SIG-M5 treated with dmso at 0.1 percent for 504 hours (cell line): ENCODE measurements at regions not wholly inside any gene's neighbourhood (a gene's known extent, or its start where the extent isn't known, plus 50 kb on each side); places are given as distances from the start of the nearest gene placed in this dataset.

Experiments
- DNase-seq: peaks from one replicate; lab custom pipeline; 2025; ENCODE audit not compliant: unreplicated experiment; lab: John Stamatoyannopoulos, UW

DNA sequence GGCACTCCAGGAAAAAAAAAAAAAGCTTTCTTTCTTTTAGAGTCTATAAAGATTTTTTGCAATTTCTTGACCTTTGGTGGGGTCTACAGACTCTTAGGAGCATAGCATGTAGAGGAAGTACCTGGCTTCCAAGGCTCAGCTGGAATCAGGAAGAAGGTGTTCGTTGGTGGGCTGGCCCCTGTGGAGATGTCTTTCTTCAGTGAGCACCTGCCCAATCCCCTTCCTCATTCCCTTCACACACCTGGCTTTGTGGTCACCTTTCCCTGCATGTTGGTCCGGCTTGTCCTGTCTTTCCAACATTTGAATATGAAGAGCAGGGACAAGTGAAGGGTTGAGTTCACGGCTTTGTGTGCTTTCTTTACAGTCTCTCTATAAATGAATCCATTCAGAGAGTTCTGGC lies 352.4 kb downstream of the HAPSTR1 start:
- no peak for DNase-seq

DNA sequence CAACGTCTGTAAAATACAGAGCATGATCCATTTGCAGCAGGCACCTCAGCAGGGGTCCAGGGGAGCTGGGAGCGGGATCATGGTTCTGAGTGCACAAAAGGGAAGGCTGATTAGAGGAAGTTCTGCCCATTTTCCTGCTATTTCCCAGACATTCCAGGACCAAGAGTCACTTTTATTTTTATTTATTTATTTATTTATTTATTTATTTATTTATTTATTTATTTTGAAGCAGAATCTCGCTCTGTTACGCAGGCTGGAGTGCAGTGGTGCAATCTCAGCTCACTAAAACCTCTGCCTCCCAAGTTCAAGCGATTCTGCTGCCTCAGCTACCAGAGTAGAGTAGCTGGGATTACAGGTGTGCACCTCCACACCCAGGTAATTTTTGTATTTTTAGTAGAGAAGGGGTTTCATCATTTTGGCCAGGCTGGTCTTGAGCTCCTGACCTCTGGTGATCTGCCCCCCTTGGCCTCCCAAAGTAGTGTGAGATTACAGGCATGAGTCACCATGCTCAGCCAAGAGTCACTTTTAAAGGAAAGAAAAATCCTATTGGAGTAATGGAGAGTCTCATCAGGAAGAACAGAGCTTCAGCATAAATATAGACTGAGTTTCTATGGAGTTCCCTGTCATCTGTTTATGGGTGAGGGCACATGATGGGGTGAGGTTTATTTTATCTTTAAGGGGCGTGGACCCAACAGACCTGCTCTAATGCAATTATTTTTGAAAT lies 355.2 kb downstream of the HAPSTR1 start:
- DNase-seq, result no peak

DNA sequence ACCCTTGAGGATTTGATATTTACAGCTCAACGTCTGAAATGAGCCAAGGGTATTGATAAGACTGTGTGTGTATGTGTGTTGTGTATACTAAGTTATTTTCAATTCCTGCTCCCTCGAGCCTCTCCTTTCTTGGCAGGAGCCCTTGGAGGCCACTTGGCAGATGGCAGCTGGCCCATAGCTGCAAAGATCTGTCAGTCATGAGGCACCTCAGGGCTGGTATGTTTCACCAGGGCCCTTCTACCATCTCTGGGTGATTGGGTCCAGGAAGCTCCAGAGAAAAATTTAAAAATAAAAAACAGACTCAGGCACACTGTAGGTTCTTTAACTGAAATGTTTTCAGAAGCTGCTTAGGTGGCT lies 355.7 kb downstream of the HAPSTR1 start:
- no peak for DNase-seq

DNA sequence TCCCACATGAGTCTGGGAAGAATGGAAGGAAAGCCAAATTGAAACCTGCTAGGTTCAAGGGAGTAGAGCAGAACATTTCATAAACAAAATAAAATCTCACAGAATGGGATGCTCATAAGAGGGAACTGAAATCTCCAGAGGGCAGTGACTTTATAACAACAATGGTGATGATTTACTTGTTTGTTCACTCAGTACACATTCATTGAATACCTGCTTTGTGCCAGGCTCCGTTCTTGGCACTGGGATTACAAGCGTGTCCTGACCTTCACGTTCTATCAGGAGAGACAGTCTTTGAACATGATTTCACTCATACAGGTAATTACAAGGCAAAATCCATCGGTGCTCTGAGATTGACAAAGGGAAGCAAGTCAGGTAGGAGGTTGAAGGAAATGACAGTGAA lies 356.3 kb downstream of the HAPSTR1 start:
- DNase-seq, result no peak

DNA sequence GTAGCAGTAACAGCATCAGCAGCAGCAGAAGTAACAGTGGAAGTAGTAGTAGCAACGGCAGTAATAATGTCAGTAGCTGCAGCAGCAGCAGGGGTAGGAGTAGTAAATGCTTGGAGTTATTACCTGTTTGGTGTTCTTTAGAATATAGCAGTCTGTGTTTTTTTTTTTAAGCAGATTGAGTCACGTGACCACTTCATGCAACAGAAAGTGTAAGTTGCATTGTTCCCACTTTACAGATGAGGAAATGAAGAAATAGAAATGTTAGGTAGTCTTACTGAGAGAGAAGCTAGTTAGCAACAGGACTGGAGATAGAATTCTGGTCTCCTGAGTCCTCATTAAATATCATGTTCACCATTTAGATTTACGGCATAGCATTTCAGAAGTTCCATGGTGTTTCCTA lies 358.2 kb downstream of the HAPSTR1 start:
- no peak for DNase-seq

DNA sequence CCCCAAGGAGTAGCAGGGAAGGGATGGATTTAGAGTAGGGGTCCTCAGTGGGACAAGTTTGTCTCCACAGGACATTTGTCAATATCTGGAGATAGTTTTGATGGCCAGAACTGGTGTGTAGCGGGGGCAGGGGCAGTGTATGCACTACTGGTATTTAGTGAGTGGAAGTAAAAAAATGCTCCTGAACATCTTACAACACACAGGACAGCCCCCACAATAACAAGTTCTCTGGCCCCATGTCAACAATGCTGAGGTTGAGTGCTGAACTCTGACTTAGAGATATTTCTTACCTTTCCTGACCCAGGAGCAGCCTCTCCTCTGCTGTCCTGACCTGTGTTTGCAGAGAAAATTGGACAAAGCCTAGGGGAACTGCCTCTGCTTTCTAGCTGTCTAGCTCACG lies 365.8 kb downstream of the HAPSTR1 start:
- no peak for DNase-seq

DNA sequence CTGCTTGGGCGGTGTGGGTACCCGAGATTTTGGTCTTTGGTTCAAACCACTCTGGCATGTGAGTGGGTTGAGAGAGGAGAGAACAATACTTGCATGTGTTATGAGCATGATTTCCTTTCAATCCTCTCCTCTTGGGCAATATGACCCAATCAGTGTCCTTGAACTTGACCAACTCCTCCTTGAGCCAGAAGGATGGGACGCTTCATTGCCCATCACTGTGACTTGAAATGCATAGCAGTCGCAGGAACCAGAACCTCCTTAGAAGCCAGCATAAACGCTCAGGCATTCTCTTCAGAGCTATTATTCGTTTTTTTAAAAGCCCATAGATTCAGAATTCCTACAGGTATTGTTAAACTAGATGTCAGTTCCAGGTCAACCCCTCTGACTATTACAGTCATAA lies 367.4 kb downstream of the HAPSTR1 start:
- DNase-seq, result no peak

DNA sequence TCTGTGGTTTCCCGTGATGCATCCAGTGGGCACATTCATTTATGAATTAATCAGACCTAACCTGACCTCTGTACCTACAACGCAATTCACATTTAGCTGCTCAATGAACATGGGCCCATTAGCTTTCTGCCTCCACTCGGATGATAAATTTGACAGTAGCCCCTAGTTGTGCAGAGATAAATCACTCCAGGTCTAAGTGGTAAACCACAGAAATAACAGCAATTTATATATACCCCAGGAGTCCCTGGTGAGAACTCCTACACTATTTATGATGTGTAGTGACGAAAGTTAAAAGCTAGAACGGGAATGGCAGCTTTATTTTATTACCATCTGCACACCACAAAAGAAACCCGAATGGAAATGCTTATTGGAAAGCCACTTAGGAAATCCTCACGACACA lies 371.5 kb downstream of the HAPSTR1 start:
- no peak for DNase-seq

DNA sequence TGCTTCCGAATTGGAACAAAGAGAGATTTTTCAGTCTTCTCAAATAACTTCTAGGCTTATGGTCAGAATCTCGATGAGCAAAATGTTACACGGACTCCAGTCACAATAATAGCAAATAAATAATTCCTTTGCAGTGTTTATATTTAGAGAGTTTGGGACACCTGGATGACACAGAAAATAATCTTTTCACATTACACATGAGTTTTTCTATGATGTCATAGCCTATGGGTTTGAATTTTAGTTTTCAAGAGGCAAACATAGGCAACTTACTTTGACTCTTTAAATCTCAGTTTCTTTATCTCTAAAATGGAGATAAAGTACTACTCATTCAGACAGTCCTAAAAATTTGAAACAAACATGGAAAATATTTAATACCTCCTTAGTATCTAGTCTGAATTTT lies 372.0 kb downstream of the HAPSTR1 start:
- no peak for DNase-seq

DNA sequence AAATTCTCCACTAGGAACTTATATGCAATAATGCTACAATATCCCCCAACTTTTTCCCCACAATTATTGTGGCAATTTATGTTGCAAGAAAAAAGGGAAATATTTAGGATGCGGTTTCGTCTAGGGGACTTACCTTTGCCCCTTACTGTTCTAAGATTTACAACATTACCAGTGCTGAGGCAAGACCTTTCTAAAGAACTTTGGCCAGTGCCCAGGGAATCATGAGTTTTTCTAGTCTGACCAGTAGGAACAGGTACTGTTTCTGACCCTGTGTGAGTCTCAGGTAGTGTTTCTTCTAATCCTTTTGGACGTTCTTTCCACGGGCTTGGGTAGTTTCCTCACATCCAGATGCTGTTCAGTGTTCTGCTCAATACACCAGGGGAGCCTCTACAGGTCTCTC lies 373.7 kb downstream of the HAPSTR1 start:
- DNase-seq, result no peak

DNA sequence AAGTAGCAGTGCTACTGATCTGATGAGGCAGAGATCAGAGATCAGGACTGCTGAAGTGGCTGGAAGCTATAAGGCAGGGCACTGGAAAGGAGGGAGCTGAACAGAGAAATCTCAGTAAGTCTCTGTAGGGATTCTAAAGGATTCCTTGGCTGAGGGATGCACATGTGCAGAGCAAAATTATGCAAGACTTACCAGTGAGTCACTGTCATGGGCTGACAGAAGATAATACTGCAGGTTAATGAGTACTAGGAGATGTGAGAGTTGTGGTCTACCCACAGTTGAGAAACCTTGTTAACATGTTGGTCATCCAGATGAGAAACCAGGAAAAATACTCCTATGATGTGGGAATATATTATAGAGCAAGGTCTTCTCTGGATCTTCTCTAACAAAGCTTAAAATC lies 378.1 kb downstream of the HAPSTR1 start:
- DNase-seq, result no peak

DNA sequence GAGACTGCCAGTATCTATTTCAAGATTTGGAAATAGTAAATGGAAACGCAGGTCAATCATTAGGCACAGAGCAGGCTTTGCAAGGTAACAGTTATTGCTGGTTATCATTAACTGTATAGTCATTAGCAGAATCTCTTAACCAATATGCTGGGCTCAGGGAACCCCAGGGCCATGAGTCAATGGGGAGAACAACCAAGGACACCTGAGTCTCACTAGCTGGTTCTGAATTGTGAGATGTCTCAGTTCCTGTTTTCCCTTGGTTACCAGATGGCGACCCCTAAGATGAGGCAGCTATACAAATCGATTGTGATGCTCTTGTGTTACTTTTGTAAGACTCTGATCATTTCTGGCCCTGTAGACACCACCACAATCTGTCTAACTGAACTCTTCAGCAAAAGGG lies 385.3 kb downstream of the HAPSTR1 start:
- no peak for DNase-seq

DNA sequence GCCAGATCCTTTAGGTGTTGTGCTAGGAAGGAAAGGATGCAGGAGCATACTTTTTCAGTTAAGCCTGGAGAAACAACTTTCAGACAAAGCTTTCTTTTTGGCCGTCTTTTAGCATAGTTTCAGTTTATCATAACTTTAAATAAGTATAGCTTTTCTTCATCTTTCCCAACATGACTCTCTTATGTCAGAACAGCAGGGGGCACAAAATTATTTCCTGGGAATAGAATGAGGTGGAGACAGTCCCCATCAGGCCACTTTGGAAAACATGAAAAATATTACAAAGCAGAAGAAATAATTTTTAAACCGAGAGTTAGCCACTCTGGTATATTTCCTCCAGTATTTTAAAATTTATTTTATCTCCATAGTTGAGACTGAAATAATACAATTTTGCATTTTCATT lies 387.6 kb downstream of the HAPSTR1 start:
- no peak for DNase-seq

DNA sequence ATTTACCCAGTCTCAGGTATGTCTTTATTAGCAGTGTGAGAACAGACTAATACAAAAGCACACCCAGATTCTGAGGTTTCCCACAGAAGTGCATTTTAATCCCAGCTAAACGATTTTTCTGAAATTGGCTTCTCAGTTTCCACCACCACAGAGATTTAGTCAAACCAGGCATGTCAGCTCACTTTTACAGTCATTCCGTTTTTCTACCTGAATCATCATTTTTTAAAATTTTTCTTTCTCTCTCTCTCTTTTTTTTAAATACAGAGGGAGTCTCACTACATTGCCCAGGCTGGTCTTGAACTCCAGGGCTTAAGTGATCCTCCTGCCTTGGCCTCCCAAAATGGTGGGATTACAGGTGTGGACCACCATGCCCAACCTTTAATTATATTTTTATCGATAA lies 389.1 kb downstream of the HAPSTR1 start:
- DNase-seq, result no peak

DNA sequence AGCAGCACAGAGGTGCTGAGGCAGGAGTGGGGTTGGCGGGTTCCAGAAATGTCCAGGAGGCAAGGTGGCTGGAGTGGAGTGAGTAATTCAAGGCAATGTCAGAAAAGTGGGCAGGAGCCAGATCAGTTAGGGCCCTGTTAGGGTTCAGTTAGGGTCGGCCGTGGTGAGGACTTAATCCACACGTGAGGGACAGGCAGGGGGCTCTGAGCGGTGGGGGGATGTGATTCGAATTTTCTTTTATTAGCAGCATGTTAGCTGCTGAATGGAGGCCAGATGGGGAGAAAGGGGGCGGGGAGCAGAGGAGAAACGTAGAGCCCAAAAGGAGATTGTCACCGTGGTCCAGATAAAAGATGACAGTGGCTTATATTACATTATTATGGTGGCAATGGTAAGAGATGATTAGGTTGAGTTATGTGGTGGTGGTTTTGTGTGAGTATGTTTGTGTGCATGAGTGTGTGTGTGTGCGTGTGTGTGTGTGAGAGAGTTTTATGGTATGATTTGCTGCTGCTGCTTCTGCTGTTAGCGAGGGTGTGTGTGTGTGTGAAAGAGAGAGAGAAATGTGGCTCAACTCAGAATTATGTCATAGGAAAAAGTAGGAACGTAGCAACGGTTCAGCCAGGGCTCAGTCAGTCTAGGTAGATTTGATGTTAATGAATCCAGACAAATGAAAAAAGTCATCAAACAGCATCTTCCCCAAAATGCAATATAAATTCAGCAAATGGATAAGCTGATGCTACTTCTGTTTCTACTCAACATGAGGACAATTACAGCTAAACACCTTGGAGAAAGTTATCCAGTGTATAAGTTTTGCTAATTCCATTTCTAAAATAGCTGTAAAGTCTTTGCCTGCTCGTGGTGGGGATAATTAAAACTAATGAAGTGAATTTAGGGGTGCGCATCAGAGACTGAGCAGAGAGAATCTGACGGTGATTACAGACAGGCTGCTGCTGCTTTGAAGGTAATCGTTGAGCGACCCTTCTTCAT lies 390.6 kb downstream of the HAPSTR1 start:
- no peak for DNase-seq

DNA sequence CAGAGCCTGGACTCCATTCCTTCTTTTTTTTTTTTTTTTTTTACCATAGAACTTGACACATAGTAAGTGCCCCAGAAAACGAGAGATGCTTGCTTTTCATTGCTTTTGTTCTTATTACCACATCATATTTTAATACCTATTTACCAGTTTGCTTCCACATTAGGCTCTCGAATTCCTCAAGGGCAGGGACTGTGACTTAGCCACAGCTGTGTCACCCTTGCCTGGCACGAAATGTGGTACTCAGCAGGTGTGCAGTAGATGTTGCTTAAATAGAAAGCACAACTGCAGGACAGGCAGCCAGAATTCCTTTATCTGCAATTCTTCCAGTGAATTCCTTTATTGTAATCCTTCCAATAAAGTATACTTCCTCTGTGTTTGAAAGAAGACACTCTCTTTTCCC lies 393.0 kb downstream of the HAPSTR1 start:
- DNase-seq, result no peak

DNA sequence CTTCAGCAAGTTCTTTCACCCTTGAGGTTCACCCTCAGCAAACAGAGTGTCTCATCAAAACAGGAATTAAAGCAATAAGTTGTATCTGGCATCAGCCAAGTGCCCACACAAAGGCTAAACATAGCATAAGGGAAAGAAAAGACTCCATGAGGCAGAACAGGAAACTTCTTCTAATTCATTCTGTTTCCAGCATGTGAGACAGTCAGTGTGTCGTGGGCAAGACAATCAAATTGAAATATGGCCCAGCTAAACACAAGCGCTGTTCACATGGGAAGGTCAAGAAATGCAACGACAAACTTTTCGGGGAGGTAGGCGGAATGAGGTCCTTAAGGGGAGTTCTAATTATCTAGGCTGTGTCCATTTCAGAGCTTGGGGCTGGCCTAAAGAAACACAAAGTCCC lies 393.4 kb downstream of the HAPSTR1 start:
- no peak for DNase-seq

DNA sequence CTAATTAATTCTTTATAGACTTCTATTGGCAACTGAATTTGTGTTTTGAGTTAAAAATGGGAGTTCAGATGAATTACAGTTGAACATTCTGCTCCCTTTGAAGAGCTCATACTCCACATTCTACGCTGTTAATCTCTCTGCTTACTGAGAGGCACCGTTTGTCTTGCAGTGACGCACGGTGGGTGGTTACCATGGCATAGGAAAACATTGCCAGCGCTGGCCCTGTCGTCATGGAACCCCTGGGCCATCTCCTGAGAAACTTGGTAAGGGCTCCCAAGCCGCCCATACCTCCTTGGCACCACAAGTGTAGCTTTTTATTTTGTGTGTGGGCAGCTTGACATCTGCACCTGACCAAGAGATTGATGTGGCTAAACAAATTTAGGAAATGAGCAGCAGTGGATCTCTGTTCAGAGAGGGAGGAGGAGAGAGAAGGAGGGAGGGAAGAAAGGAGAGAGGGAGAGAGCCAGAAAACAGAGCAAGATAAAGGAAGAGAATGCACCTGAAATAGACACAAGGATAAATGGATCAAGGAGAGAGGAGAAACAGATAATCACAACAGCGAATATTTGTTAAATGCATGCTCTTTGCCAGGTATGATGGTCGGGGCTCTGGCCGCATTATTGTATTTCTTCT lies 398.5 kb downstream of the HAPSTR1 start:
- no peak for DNase-seq

DNA sequence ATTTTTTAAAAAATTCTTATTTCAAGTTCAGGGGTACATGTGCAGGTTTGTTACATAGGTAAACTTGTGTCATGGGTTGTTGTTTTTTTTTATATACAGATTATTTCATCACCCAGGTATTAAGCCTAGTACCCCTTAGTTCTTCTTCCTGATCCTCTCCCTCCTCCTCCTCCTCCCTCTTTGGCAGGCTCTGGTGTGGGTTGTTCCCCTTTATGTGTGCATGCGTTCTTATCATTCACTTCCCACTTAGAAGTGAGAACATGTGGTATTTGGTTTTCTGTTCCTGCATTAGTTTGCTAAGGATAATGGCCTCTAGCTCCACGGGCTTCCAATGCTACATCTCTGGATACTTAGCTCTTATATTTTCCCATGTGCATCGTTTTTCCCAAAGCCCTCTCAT lies 404.4 kb downstream of the HAPSTR1 start:
- no peak for DNase-seq

DNA sequence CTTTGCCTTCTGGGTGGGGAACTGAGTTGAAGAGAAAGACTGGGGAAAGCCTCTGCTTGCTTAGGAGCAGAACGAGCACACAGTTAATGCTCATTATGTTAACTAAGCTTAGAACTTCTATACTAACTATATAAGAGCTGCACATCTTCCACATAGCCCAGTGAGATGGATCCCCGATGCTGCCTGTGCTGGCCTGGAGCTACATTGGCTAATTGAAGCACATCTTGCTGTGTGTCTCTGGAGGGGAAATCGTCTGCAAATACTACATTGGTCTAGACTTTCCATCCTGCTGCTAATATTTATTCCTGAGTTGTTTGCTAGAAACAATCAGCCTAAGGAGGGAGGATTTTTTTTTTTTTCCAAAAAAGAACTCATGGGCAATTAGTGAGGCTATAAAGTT lies 406.3 kb downstream of the HAPSTR1 start:
- DNase-seq, result no peak

DNA sequence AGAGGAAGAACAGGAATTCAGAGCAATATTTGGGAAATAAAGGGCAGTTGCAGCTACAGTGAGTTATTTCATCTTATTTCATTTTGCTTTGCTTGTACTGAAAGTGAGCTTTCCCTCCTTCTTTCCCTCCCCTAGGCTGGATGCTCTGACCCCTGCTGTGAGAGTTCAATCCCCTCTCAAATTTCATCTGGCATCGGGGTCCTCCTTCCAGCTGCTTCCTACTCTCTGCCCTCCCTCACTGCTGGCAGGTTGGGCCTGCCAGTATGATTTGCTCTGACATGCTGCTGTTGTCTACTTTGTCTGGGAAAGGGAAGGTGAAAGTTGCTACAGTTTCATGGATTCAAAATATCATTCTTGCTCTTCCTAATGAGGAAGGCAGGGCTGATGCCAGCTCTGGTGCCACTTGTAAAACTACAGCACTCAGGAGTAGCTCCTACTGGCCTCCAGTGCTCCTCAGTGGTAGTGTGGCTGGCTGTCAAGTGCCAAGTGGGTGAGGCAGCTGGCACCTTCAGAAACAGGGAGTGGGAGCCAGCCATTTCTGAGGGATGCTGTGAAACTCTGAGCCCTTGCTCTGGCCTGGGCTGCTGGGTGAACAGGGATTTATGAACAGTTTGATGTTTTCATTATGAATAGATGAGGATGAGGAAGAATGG lies 408.6 kb downstream of the HAPSTR1 start:
- DNase-seq, result no peak
